KMS-11 (cell line): ENCODE measurements at regions not wholly inside any gene's neighbourhood (a gene's known extent, or its start where the extent isn't known, plus 50 kb on each side); places are given as distances from the start of the nearest gene placed in this dataset.

Experiments
- H2AFZ ChIP-seq: fragments of 200-600 bp; sonication (generic); 2 replicates; pipeline ENCODE4 v1.6.1; 2016; ENCODE audit warnings: antibody characterized with exemption, mixed run types, low read depth
- H3K27ac ChIP-seq: fragments of 200-600 bp; sonication (generic); 2 replicates; pipeline ENCODE4 v1.6.1; 2016; ENCODE audit warnings: mild to moderate bottlenecking, mixed run types
- H3K27me3 ChIP-seq: fragments of 200-600 bp; sonication (generic); 2 replicates; pipeline ENCODE4 v1.6.1; 2017; ENCODE audit warnings: mild to moderate bottlenecking, low read depth, mixed run types, moderate library complexity; ENCODE audit not compliant: insufficient read depth
- H3K36me3 ChIP-seq: fragments of 200-600 bp; sonication (generic); 2 replicates; pipeline ENCODE4 v1.6.1; 2017; ENCODE audit warnings: mild to moderate bottlenecking, mixed run types; ENCODE audit not compliant: insufficient read depth
- H3K4me1 ChIP-seq: fragments of 200-600 bp; sonication (generic); 2 replicates; pipeline ENCODE4 v1.6.1; 2016; ENCODE audit warnings: mild to moderate bottlenecking, low read depth, mixed run types; ENCODE audit not compliant: poor library complexity, severe bottlenecking
- H3K4me2 ChIP-seq: fragments of 200-600 bp; sonication (generic); 2 replicates; pipeline ENCODE4 v1.7.0; 2016; ENCODE audit warnings: mild to moderate bottlenecking, mixed run types
- H3K4me3 ChIP-seq: fragments of 200-600 bp; sonication (generic); IDR thresholded peaks from 2 replicates; pipeline ENCODE4 v1.6.1; 2017; ENCODE audit warnings: low read depth, low read length, mixed read lengths; ENCODE audit not compliant: insufficient read depth
- H3K79me2 ChIP-seq: fragments of 200-600 bp; sonication (generic); 2 replicates; pipeline ENCODE4 v1.6.1; 2016; ENCODE audit warnings: low read depth, mixed run types; ENCODE audit not compliant: insufficient read depth
- H3K9ac ChIP-seq: fragments of 200-600 bp; sonication (generic); 2 replicates; pipeline ENCODE4 v1.6.1; 2016; ENCODE audit warnings: mild to moderate bottlenecking, mixed run types
- H4K20me1 ChIP-seq: fragments of 200-600 bp; sonication (generic); 2 replicates; pipeline ENCODE4 v1.6.1; 2016; ENCODE audit warnings: mild to moderate bottlenecking, mixed run types; ENCODE audit not compliant: insufficient read depth
- TF ChIP-seq, protein P1 (sequence below): fragments of 200-600 bp; sonication (generic); conservative IDR thresholded peaks from 2 replicates; pipeline ENCODE4 v1.6.1; 2017; ENCODE audit warnings: low read depth, mild to moderate bottlenecking, antibody characterized with exemption, low read length, moderate library complexity, mixed read lengths

DNA sequence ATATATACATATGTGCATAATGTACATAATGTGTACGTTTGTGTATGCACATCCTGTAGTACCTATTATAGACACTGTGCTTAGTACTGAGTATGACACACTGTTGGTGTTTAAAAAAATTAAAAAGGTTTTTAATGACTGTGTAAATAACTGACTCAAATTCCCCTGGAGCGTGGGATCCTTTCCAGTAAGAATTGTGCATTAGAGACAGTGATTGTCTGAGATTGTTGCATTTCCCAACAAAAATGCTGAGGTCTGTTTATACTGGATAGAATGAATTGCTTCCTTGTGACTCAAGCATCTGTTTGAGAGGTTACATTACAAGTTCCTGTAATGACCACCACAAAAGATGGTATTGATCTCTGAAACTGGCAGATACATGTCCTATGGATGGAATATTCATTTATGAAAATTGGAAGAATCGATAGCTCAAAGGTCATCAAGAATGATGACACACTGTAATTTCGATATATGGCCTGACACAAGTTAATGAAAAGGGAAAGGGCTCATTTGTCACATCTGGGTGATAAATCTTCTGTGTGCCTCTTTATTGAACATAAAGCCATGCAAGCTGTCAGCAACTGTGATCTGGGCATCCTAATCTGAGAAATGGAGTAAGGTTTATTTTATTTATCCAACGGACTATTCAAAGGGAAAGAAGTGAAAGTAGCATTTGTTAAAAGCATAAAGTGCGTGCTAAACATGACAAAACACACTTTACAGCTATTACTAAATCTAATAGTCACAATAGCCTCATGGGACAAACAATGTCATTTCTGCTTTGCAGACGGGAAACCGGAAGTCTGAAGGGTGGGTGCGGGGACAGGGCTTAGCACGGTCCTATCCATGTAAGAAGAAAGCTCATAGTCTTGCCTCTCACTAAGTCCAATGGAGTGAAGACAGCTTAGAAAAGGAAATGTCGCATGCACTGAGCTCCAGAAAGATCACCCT, 228.8 kb downstream of the CDH11 start:
- Histone ChIP-seq H3K4me3 (no peak overlapping the region), H4K20me1 (no peaks in the 10 kb centered on the region), H3K36me3 (no peaks in the 10 kb centered on the region), H2AFZ (no peak overlapping the region), H3K4me2 (no peak overlapping the region), H3K27ac (no peak overlapping the region), H3K79me2 (no peaks in the 10 kb centered on the region), H3K9ac (no peak overlapping the region), H3K4me1 (no peaks in the 10 kb centered on the region), H3K27me3 (no peaks in the 10 kb centered on the region)
- TF ChIP-seq, protein P1, sequence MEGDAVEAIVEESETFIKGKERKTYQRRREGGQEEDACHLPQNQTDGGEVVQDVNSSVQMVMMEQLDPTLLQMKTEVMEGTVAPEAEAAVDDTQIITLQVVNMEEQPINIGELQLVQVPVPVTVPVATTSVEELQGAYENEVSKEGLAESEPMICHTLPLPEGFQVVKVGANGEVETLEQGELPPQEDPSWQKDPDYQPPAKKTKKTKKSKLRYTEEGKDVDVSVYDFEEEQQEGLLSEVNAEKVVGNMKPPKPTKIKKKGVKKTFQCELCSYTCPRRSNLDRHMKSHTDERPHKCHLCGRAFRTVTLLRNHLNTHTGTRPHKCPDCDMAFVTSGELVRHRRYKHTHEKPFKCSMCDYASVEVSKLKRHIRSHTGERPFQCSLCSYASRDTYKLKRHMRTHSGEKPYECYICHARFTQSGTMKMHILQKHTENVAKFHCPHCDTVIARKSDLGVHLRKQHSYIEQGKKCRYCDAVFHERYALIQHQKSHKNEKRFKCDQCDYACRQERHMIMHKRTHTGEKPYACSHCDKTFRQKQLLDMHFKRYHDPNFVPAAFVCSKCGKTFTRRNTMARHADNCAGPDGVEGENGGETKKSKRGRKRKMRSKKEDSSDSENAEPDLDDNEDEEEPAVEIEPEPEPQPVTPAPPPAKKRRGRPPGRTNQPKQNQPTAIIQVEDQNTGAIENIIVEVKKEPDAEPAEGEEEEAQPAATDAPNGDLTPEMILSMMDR = no peak

DNA sequence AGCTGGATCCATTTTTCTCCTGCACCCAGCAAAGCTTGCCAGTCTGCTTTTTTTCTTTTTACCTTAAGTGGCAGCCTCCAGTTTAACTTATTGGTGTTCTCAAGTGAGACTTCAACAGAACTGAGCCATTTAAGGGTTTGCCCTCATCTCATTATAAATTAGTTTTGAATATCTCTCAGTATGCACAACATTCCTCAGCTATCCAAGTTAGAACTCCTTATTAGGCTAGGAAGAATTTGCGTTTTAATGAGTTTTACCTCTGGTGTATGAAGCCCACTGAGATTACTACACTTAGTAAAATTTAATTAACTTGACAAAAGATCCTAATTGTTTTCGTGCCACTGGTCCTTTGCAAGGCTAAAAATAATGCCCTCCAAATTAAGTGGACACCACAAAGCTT, 232.4 kb downstream of the CDH11 start:
- H3K27ac ChIP-seq = no peak overlapping the region
- no peak overlapping the region for H3K4me2 ChIP-seq
- TF ChIP-seq, protein P1 = no peak
- no peaks in the 10 kb centered on the region for H3K4me1 ChIP-seq
- no peaks in the 10 kb centered on the region for H4K20me1 ChIP-seq
- no peaks in the 10 kb centered on the region for H3K27me3 ChIP-seq
- no peaks in the 10 kb centered on the region for H3K36me3 ChIP-seq
- no peak overlapping the region for H2AFZ ChIP-seq
- H3K4me3 ChIP-seq = no peak overlapping the region
- no peak overlapping the region for H3K9ac ChIP-seq
- no peaks in the 10 kb centered on the region for H3K79me2 ChIP-seq

DNA sequence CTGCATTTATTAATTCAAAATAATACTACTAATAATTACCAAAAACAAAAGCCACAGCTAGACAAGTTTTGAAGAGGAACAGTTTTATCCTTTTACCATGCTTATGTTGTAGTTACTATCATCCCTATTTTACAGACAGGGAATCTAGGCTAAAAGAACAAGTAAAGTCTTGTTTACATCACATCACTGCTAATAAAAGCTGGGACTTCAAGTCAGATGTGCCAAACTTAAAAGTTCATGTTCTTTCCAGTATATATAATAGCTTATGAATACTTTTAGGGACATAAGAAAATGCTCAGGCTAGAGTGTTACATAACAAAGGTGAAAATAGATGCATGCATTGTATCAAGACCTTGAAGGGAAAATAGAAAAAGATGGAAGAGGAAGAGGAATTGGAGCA, 234.2 kb downstream of the CDH11 start:
- Histone ChIP-seq H3K4me1 (no peaks in the 10 kb centered on the region), H3K4me3 (no peak overlapping the region), H3K27me3 (no peaks in the 10 kb centered on the region), H3K27ac (no peak overlapping the region), H3K4me2 (no peak overlapping the region), H3K9ac (no peak overlapping the region), H4K20me1 (no peaks in the 10 kb centered on the region), H2AFZ (no peak overlapping the region), H3K79me2 (no peaks in the 10 kb centered on the region), H3K36me3 (no peaks in the 10 kb centered on the region)
- TF ChIP-seq, protein P1 = no peak

DNA sequence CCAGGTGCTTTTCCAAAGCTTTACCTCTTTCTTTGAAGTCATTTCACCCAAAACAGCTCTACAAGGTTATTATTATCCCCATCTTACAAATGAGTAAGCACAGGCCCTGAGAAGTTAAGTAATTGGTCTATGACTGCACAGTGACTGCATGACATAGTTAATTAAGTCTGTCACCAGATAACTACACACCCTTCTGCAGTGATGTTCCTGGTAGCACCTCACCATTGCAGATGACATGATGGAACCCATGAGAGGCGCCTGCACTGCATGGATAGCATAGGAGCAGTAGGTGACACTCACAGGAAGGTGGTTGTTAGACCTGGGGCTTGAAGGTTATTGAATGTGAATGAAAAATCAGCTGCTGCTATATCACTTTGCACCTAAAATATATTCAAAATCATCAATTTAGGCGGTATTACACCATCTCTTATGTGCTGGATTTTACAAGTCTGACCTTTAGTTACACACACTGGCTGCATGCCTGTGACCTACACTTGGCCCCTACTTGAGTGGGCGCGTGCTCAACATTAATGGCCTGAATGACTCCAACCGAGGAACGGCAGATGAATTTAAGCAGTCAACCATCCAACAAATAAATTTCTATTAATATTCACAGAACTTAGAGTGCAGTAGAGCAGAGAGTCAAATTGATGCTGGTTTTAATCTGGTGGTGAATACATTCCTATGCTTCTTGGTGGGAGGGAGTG, 239.6 kb downstream of the CDH11 start:
- H3K36me3 ChIP-seq = no peaks in the 10 kb centered on the region
- no peaks in the 10 kb centered on the region for H3K27me3 ChIP-seq
- TF ChIP-seq, protein P1 = no peak
- no peaks in the 10 kb centered on the region for H3K79me2 ChIP-seq
- no peaks in the 10 kb centered on the region for H3K4me1 ChIP-seq
- no peaks in the 10 kb centered on the region for H4K20me1 ChIP-seq
- H3K4me2 ChIP-seq = no peak overlapping the region
- H3K27ac ChIP-seq = no peak overlapping the region
- no peak overlapping the region for H2AFZ ChIP-seq
- no peak overlapping the region for H3K4me3 ChIP-seq
- no peak overlapping the region for H3K9ac ChIP-seq
